ENCODE measurements at regions not wholly inside any gene's neighbourhood (a gene's known extent, or its start where the extent isn't known, plus 50 kb on each side); places are given as distances from the start of the nearest gene placed in this dataset.

DNA sequence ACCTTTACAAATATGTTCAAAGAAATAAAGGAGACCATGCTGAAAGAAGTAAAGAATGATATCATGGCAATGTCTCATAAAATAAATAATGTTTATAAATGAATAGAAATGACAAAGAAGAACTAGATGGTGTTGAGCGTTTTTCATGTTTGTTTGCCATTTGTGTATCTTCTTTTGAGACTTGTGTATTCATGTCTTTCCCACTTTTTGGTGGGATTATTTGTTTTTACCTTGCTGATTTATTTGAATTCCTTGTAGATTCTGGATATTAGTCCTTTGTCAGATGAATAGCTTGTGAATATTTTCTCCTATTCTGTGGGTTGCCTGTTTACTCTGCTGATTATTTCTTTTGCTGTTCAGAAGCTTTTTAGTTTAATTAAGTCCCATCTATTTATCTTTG lies 732.4 kb downstream of the FAT4 start:
- TF ChIP-seq, protein P1, sequence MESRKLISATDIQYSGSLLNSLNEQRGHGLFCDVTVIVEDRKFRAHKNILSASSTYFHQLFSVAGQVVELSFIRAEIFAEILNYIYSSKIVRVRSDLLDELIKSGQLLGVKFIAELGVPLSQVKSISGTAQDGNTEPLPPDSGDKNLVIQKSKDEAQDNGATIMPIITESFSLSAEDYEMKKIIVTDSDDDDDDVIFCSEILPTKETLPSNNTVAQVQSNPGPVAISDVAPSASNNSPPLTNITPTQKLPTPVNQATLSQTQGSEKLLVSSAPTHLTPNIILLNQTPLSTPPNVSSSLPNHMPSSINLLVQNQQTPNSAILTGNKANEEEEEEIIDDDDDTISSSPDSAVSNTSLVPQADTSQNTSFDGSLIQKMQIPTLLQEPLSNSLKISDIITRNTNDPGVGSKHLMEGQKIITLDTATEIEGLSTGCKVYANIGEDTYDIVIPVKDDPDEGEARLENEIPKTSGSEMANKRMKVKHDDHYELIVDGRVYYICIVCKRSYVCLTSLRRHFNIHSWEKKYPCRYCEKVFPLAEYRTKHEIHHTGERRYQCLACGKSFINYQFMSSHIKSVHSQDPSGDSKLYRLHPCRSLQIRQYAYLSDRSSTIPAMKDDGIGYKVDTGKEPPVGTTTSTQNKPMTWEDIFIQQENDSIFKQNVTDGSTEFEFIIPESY (IDR thresholded peaks at IDR 0.05): no peak
- TF ChIP-seq FOXA1 (IDR thresholded peaks at IDR 0.05) (no peak), HNF4A (conservative IDR thresholded peaks at IDR 0.05) (no peak), EGR1 (IDR thresholded peaks at IDR 0.05; ENCODE audit: low read depth in 2 of 2) (no peak), YY1 (IDR thresholded peaks at IDR 0.05) (no peak)
- TF ChIP-seq, protein P2, sequence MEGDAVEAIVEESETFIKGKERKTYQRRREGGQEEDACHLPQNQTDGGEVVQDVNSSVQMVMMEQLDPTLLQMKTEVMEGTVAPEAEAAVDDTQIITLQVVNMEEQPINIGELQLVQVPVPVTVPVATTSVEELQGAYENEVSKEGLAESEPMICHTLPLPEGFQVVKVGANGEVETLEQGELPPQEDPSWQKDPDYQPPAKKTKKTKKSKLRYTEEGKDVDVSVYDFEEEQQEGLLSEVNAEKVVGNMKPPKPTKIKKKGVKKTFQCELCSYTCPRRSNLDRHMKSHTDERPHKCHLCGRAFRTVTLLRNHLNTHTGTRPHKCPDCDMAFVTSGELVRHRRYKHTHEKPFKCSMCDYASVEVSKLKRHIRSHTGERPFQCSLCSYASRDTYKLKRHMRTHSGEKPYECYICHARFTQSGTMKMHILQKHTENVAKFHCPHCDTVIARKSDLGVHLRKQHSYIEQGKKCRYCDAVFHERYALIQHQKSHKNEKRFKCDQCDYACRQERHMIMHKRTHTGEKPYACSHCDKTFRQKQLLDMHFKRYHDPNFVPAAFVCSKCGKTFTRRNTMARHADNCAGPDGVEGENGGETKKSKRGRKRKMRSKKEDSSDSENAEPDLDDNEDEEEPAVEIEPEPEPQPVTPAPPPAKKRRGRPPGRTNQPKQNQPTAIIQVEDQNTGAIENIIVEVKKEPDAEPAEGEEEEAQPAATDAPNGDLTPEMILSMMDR (IDR thresholded peaks at IDR 0.05; ENCODE audit: low read depth, low read length, missing input control): no peak
- TF ChIP-seq, protein P3, sequence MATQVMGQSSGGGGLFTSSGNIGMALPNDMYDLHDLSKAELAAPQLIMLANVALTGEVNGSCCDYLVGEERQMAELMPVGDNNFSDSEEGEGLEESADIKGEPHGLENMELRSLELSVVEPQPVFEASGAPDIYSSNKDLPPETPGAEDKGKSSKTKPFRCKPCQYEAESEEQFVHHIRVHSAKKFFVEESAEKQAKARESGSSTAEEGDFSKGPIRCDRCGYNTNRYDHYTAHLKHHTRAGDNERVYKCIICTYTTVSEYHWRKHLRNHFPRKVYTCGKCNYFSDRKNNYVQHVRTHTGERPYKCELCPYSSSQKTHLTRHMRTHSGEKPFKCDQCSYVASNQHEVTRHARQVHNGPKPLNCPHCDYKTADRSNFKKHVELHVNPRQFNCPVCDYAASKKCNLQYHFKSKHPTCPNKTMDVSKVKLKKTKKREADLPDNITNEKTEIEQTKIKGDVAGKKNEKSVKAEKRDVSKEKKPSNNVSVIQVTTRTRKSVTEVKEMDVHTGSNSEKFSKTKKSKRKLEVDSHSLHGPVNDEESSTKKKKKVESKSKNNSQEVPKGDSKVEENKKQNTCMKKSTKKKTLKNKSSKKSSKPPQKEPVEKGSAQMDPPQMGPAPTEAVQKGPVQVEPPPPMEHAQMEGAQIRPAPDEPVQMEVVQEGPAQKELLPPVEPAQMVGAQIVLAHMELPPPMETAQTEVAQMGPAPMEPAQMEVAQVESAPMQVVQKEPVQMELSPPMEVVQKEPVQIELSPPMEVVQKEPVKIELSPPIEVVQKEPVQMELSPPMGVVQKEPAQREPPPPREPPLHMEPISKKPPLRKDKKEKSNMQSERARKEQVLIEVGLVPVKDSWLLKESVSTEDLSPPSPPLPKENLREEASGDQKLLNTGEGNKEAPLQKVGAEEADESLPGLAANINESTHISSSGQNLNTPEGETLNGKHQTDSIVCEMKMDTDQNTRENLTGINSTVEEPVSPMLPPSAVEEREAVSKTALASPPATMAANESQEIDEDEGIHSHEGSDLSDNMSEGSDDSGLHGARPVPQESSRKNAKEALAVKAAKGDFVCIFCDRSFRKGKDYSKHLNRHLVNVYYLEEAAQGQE (IDR thresholded peaks at IDR 0.05): no peak
- TF ChIP-seq, protein P4, sequence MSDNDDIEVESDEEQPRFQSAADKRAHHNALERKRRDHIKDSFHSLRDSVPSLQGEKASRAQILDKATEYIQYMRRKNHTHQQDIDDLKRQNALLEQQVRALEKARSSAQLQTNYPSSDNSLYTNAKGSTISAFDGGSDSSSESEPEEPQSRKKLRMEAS (IDR thresholded peaks at IDR 0.05): no peak
